Fibroblast of the aortic adventitia (primary cell): ENCODE measurements at regions not wholly inside any gene's neighbourhood (a gene's known extent, or its start where the extent isn't known, plus 50 kb on each side); places are given as distances from the start of the nearest gene placed in this dataset.

Experiments
- DNase-seq: peaks from one replicate; pipeline ENCODE4 v3.0.0-alpha.2; 2010; ENCODE audit warnings: low read depth
- H3K4me3 ChIP-seq: 2 replicates; pipeline ENCODE4 v1.5.1; 2011; ENCODE audit warnings: low read depth, mild to moderate bottlenecking, control low read depth, low read length, moderate library complexity
- TF ChIP-seq, protein P1 (sequence below): IDR thresholded peaks from 2 replicates; pipeline ENCODE4 v1.5.1; 2011; ENCODE audit warnings: mild to moderate bottlenecking, low read length, control low read depth, inconsistent platforms; ENCODE audit not compliant: insufficient read depth

DNA sequence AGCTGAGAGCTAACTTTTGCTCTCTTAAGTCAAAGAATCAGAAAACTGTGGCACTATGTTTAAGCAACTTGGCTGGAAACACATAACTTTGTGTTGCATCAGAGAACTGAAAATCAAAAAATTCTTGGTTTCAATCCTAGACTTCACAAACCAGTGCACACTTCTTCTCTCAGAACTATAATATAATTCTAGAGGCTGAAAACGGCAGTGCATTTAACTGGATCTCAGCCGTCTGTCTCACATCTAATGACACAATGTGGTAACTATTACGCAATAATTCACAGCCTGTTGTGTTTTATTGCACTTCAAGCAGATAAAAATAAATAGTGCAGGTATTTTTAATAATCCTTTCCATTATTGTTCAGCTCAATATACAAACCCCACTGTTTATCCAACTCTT, 260.6 kb upstream of the DIAPH2 start:
- no peak overlapping the region for H3K4me3 ChIP-seq
- DNase-seq = peak; percentile 58
- TF ChIP-seq, protein P1, sequence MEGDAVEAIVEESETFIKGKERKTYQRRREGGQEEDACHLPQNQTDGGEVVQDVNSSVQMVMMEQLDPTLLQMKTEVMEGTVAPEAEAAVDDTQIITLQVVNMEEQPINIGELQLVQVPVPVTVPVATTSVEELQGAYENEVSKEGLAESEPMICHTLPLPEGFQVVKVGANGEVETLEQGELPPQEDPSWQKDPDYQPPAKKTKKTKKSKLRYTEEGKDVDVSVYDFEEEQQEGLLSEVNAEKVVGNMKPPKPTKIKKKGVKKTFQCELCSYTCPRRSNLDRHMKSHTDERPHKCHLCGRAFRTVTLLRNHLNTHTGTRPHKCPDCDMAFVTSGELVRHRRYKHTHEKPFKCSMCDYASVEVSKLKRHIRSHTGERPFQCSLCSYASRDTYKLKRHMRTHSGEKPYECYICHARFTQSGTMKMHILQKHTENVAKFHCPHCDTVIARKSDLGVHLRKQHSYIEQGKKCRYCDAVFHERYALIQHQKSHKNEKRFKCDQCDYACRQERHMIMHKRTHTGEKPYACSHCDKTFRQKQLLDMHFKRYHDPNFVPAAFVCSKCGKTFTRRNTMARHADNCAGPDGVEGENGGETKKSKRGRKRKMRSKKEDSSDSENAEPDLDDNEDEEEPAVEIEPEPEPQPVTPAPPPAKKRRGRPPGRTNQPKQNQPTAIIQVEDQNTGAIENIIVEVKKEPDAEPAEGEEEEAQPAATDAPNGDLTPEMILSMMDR = no peak

DNA sequence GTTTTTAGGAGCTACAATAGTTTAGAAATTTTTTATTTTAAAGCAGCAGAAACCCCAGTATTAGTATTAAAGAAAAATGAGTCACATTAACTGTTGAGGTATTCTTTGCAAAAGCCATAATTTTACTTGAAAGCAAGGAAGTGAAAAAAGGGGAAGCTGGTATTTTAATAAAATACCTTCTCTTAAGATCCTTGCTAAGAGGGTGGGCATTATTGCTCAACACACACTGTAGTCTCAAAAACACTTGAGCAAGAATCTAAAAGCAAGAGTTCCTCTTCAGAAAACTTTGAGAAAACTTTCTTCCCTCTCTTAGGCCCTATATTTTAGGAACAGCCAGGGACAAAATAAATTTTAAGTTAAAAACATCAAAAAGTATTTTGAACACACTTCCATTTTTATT, 259.4 kb upstream of the DIAPH2 start:
- TF ChIP-seq, protein P1 = no peak
- no peak overlapping the region for H3K4me3 ChIP-seq
- DNase-seq = no peak

DNA sequence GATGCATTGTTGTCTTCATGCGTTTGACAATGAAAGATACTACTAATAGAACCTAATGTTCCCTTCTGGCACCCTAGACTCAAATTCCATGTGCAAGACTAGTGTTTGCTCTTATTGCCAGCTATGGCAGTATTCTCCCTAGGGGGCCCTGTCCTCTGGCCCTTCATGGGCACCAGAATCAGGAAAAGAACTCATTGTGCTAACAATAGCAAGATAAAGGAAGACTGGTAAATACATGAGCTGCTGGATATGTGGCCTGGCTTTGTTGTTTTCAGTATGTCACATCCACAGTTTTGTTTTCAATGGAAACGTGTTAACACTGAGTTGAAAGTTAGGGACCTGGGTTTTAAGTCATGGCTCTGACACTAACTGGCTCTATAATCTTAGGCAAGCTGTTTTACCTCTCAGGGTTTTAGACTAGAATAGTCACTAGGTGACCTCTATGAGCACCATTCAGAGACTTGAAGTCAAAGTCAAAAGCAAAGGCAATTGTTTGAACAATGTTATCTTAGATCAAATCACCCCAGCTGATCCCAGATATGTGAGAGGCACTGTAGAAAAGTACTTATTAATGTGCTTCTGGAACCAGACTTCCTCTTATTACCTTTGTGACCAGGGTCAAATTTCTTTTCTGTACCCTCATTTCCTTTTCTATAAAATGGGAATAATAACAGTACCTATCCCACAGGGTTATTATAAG, 253.7 kb upstream of the DIAPH2 start:
- TF ChIP-seq, protein P1 = no peak
- no peak overlapping the region for H3K4me3 ChIP-seq
- DNase-seq = no peak

DNA sequence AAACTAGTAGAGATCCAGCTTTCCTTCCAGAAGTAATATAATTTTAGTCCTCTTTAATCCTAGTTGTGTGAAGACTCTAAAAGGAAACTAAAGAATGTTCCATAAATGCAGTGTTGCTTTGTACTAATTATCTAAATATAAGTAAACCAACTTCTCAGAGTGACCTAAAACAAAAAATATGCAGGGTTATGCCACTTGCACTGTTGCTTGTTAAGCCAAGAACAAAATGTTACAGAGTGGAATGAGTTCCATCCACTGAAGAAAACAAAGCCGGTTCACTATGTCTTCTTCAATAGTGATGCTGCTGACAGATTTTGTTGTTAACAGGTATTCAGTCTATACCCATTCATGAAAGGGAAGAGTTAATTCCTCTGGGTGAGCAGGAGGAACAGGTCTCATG, 252.0 kb upstream of the DIAPH2 start:
- TF ChIP-seq, protein P1 = no peak
- DNase-seq = no peak
- H3K4me3 ChIP-seq = no peak overlapping the region

DNA sequence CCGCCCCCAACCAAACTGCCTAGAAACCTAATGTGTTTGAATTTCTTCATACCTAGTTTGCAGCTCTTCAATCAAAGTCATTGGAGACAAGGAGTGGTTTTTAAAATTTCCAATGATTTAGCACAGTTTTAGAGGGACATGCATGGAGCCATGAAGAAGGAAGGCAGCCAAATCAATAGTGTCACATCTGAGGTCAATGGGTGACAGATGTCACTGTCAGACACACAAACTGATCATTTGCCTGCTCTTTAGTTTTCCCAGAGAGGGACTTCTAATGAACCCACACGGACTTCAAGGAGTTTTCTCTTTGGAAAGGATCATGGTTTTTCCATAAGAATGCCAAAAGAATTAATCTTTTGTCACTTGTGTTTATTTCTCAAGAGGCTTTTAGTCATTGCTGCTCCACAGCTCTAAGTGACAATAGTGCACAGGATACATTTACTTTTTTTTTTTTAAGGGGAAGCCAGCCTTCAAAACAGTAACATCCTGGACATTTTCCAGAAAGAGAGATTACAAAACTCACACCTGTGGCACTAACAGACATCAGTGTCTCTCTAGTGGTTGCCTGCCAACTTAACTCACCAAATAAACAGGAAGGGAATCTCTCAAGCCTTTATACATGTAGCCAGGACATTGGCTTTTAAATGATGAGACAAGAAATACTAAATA, 251.1 kb upstream of the DIAPH2 start:
- no peak for DNase-seq
- no peak overlapping the region for H3K4me3 ChIP-seq
- TF ChIP-seq, protein P1 = no peak

- TF ChIP-seq, protein P1 = no peak
- DNase-seq = peak; percentile 45
- H3K4me3 ChIP-seq = no peak overlapping the region
Measured at GRCh38 chrX:96435378-96436035, 249.1 kb upstream of the DIAPH2 start.
